HCT116 (cell line): ENCODE measurements at regions not wholly inside any gene's neighbourhood (a gene's known extent, or its start where the extent isn't known, plus 50 kb on each side); places are given as distances from the start of the nearest gene placed in this dataset.

Experiments
- ATAC-seq: fragments of 200-7000 bp; cut with Tn5 transposase; 2 replicates; pipeline ENCODE4 v1.9.1; 2020; ENCODE audit warnings: mild to moderate bottlenecking, moderate library complexity
- BruUV-seq: library from RNA; stranded (reverse); fragments of 400-500 nt; replicated peaks from 2 replicates; lab custom pipeline; 2021; lab: Mats Ljungman, UMichigan
- CTCF ChIA-PET: fragments of 300-600 bp; sonication (Branson Sonifier 250); formaldehyde crosslinking; loops from one replicate; lab custom pipeline; 2021; ENCODE audit warnings: antibody characterized with exemption; lab: Charles Lee
- POLR2A ChIA-PET: fragments of 300-600, 350-600 bp; sonication (Branson Sonifier 250); formaldehyde crosslinking; loops from one replicate; lab custom pipeline; 2021; ENCODE audit warnings: antibody characterized with exemption; lab: Charles Lee
- RAD21 ChIA-PET, 2 experiments: fragments of 300-600 bp; sonication (Branson Sonifier 250); formaldehyde crosslinking; loops; one replicate each; lab custom pipeline; 2023; ENCODE audit warnings: low total read pairs in 2 of 2; ENCODE audit not compliant: uncharacterized antibody in 2 of 2, unreplicated experiment in 2 of 2, low non-redundant PET in 1 of 2; lab: Charles Lee
- DNase-seq: peaks from one replicate; pipeline ENCODE4 v3.0.0-alpha.2; 2010; ENCODE audit warnings: low read depth, low spot score
- H2AFZ ChIP-seq: fragments of 200-600 bp; shearing (Covaris generic), sonication (generic); 2 replicates; pipeline ENCODE4 v1.6.1; 2017; ENCODE audit warnings: low read depth, mixed run types, mixed read lengths, antibody characterized with exemption, low read length; ENCODE audit not compliant: poor library complexity, severe bottlenecking
- H3K27ac ChIP-seq: 2 replicates; pipeline ENCODE4 v1.5.1; 2012; ENCODE audit warnings: low read depth, low read length
- H3K27me3 ChIP-seq: fragments of 200-600 bp; sonication (generic); 2 replicates; pipeline ENCODE4 v1.6.1; 2016; ENCODE audit warnings: mixed run types, low read length, mixed read lengths; ENCODE audit not compliant: insufficient read depth
- H3K36me3 ChIP-seq, 2 experiments: fragments of 200-500 bp in 1 of 2; fragments of 200-600 bp in 1 of 2; sonication (Bioruptor generic) in 1 of 2; sonication (generic) in 1 of 2; 2 replicates each; pipeline versions ENCODE4 v1.5.1 to v1.6.1; 2014 to 2016; ENCODE audit warnings: low read length in 2 of 2, inconsistent platforms in 1 of 2, mixed read lengths in 1 of 2, mixed run types in 1 of 2; ENCODE audit not compliant: insufficient read depth in 2 of 2, control insufficient read depth in 1 of 2
- H3K4me1 ChIP-seq, 2 experiments: fragments of 200-600 bp in 1 of 2; sonication (generic) in 1 of 2; 2 replicates each; pipeline versions ENCODE4 v1.5.1 to v1.6.1; 2012 to 2017; ENCODE audit warnings: low read length in 2 of 2, inconsistent platforms in 1 of 2, mild to moderate bottlenecking in 1 of 2, mixed read lengths in 1 of 2, mixed run types in 1 of 2, moderate library complexity in 1 of 2; ENCODE audit not compliant: insufficient read depth in 2 of 2, control insufficient read depth in 1 of 2
- H3K4me2 ChIP-seq: fragments of 200-600 bp; sonication (generic); 2 replicates; pipeline ENCODE4 v1.6.1; 2017; ENCODE audit warnings: mixed run types, low read length, mixed read lengths
- H3K4me3 ChIP-seq, 2 experiments: fragments of 200-600 bp in 1 of 2; sonication (generic) in 1 of 2; replicated peaks in 1 of 2; 2 replicates each; pipeline ENCODE4 v1.5.1; 2011 to 2016; ENCODE audit warnings: low read length in 2 of 2, control low read depth in 1 of 2, low read depth in 1 of 2, mild to moderate bottlenecking in 1 of 2, mixed read lengths in 1 of 2, mixed run types in 1 of 2
- H3K79me2 ChIP-seq: fragments of 200-600 bp; sonication (generic); 2 replicates; pipeline ENCODE4 v1.6.1; 2017; ENCODE audit warnings: mild to moderate bottlenecking, mixed run types, low read length, moderate library complexity, mixed read lengths; ENCODE audit not compliant: insufficient read depth
- H3K9ac ChIP-seq: fragments of 200-600 bp; sonication (generic); 2 replicates; pipeline ENCODE4 v1.6.1; 2016; ENCODE audit warnings: low read length, mixed read lengths
- H3K9me2 ChIP-seq: fragments of 200-600 bp; sonication (generic), shearing (Covaris generic); 2 replicates; pipeline ENCODE4 v1.6.1; 2017; ENCODE audit warnings: mixed run types, mild to moderate bottlenecking, moderate library complexity; ENCODE audit not compliant: insufficient read depth
- H3K9me3 ChIP-seq, 2 experiments: fragments of 200-500 bp in 1 of 2; fragments of 200-600 bp in 1 of 2; sonication (Bioruptor generic) in 1 of 2; sonication (generic) in 1 of 2; 2 replicates each; pipeline ENCODE4 v1.6.1; 2014 to 2017; ENCODE audit warnings: low read length in 2 of 2, mixed read lengths in 2 of 2, inconsistent platforms in 1 of 2, low read depth in 1 of 2, mild to moderate bottlenecking in 1 of 2, mixed run types in 1 of 2, moderate library complexity in 1 of 2; ENCODE audit not compliant: control insufficient read depth in 1 of 2, insufficient read depth in 1 of 2
- H4K20me1 ChIP-seq: fragments of 200-600 bp; sonication (generic), shearing (Covaris generic); 2 replicates; pipeline ENCODE4 v1.6.1; 2017; ENCODE audit warnings: mixed run types, mild to moderate bottlenecking, moderate library complexity; ENCODE audit not compliant: insufficient read depth
- EZH2 ChIP-seq: fragments of 200-600 bp; sonication (generic); IDR thresholded peaks from 2 replicates; pipeline ENCODE4 v1.6.1; 2017; ENCODE audit warnings: antibody characterized with exemption, mixed run types
- JUND ChIP-seq: IDR thresholded peaks from 2 replicates; pipeline ENCODE4 v1.6.1; 2012
- POLR2A ChIP-seq: IDR thresholded peaks from 2 replicates; pipeline ENCODE4 v1.7.0; 2011; ENCODE audit warnings: borderline replicate concordance; ENCODE audit not compliant: insufficient read depth, insufficient read length; ENCODE audit errors: extremely low read depth
- POLR2AphosphoS5 ChIP-seq: IDR thresholded peaks from 2 replicates; pipeline ENCODE4 v1.6.1; 2011; ENCODE audit warnings: mild to moderate bottlenecking, low read depth, low read length, moderate library complexity
- RAD21 ChIP-seq: IDR thresholded peaks from 2 replicates; pipeline ENCODE4 v1.6.1; 2012; ENCODE audit warnings: low read depth, mild to moderate bottlenecking
- REST ChIP-seq: IDR thresholded peaks from 2 replicates; pipeline ENCODE4 v1.6.1; 2012; ENCODE audit warnings: low read depth
- SP1 ChIP-seq: IDR thresholded peaks from 2 replicates; pipeline ENCODE4 v1.6.1; 2012; ENCODE audit warnings: low read depth
- SRF ChIP-seq: IDR thresholded peaks from 2 replicates; pipeline ENCODE4 v1.6.1; 2012; ENCODE audit warnings: low read depth
- TCF7L2 ChIP-seq: IDR thresholded peaks from 2 replicates; pipeline ENCODE4 v1.7.0; 2011; ENCODE audit warnings: borderline replicate concordance, inconsistent platforms; ENCODE audit not compliant: insufficient read depth, insufficient read length; ENCODE audit errors: extremely low read depth
- YY1 ChIP-seq: IDR thresholded peaks from 2 replicates; pipeline ENCODE4 v1.6.1; 2011; ENCODE audit warnings: low read length, low read depth, moderate library complexity, mild to moderate bottlenecking; ENCODE audit not compliant: insufficient replicate concordance; ENCODE audit errors: extremely low read depth
- intact Hi-C: fragments of 100-400 bp; cut with micrococcal nuclease; formaldehyde crosslinking; loops from 2 replicates; pipeline ENCODE4 v1.10.0; 2022
- TF ChIP-seq, protein P1 (sequence below): IDR thresholded peaks from 2 replicates; pipeline ENCODE4 v1.6.1; 2012
- TF ChIP-seq, protein P2 (sequence below): IDR thresholded peaks from 2 replicates; pipeline ENCODE4 v1.6.1; 2011; ENCODE audit warnings: mild to moderate bottlenecking, low read length, moderate library complexity; ENCODE audit not compliant: insufficient replicate concordance; ENCODE audit errors: extremely low read depth

DNA sequence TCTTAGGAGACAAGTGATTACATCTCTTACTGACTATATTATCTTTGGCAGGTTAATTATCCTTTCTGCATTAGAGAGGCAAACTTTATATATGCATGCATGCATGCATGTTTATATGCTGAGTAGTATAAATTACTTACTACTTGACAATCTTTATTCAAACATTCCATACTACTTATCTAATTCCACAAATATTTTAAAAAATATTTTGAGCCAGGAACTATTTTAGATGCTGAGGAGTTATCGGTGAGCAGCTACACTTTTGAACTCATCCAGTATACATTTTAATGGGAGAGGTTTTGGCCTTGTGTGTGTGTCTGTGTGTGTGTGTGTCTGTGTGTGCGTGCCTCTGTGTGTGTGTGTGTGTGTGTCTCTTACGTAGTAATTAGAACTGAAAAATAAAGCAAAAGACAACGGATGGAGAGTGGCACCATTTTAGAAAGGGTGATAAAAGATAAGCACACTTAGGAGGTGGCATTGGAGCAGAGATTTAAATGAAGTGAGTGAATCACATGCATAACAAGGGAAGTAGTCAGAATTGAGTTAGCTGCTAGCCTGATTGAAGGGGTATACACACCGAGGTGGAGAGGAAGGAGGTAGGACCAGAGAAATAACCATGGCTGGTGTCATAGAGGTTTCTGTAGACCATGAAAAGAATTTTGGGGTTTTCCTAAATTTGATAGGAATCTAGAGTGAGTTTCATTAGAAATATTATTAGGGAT lies 1488.4 kb downstream of the MRPL39 start (continued):
- no peak for TF ChIP-seq REST
- TF ChIP-seq, all 23 proteins: peak for 0

GRCh38 chr21:24115141-24115540 lies 1492.1 kb downstream of the MRPL39 start:
- ATAC-seq, result no peak
- BruUV-seq, result no TSS peak
- no peak overlapping the region for H3K4me2 ChIP-seq
- TF ChIP-seq TCF7L2, result no peak
- TF ChIP-seq RAD21, result no peak
- no peak for TF ChIP-seq POLR2AphosphoS5
- TF ChIP-seq YY1, result no peak
- TF ChIP-seq POLR2A, result no peak
- TF ChIP-seq EZH2, result no peak
- TF ChIP-seq, protein P1, sequence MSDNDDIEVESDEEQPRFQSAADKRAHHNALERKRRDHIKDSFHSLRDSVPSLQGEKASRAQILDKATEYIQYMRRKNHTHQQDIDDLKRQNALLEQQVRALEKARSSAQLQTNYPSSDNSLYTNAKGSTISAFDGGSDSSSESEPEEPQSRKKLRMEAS, result no peak
- TF ChIP-seq SP1, result no peak
- TF ChIP-seq JUND, result no peak
- no peak for TF ChIP-seq SRF
- TF ChIP-seq REST, result no peak
- TF ChIP-seq, protein P2, sequence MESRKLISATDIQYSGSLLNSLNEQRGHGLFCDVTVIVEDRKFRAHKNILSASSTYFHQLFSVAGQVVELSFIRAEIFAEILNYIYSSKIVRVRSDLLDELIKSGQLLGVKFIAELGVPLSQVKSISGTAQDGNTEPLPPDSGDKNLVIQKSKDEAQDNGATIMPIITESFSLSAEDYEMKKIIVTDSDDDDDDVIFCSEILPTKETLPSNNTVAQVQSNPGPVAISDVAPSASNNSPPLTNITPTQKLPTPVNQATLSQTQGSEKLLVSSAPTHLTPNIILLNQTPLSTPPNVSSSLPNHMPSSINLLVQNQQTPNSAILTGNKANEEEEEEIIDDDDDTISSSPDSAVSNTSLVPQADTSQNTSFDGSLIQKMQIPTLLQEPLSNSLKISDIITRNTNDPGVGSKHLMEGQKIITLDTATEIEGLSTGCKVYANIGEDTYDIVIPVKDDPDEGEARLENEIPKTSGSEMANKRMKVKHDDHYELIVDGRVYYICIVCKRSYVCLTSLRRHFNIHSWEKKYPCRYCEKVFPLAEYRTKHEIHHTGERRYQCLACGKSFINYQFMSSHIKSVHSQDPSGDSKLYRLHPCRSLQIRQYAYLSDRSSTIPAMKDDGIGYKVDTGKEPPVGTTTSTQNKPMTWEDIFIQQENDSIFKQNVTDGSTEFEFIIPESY, result no peak
- H3K9ac ChIP-seq, result no peak overlapping the region
- H4K20me1 ChIP-seq, result no peaks in the 10 kb centered on the region
- no peaks in the 10 kb centered on the region for H3K27me3 ChIP-seq
- H3K4me3 ChIP-seq, result no peak overlapping the region
- RAD21 ChIA-PET, result no interaction called here
- intact Hi-C loops, result no loop called here
- H3K36me3 ChIP-seq, result no peaks in the 10 kb centered on the region
- no peaks in the 10 kb centered on the region for H3K4me1 ChIP-seq
- H3K9me2 ChIP-seq, result no peaks in the 10 kb centered on the region
- CTCF ChIA-PET, result no interaction called here
- H2AFZ ChIP-seq, result no peak overlapping the region
- no peak overlapping the region for H3K27ac ChIP-seq
- no peaks in the 10 kb centered on the region for H3K79me2 ChIP-seq
- no peak for DNase-seq
- peaks cover 0 to 17% of the 10 kb centered on the region in 2 experiments; a peak in 2 of 4 replicates for H3K9me3 ChIP-seq
- POLR2A ChIA-PET, result no interaction called here
